AG08395 (cell line): ENCODE measurements at regions not wholly inside any gene's neighbourhood (a gene's known extent, or its start where the extent isn't known, plus 50 kb on each side); places are given as distances from the start of the nearest gene placed in this dataset.
"Not testable (repeated sequence)": the region's sequence is repeated elsewhere in the genome, so short reads cannot be mapped to it uniquely, and the experiment has no call there.

Experiments
- DNase-seq: peaks from one replicate; pipeline ENCODE4 v3.0.0; 2012; ENCODE audit warnings: mixed read lengths, low spot score

GRCh38 chr2:111366641-111367029, 245.9 kb downstream of the BCL2L11 start:
- DNase-seq: not testable (repeated sequence)

- DNase-seq: not testable (repeated sequence)
Measured at GRCh38 chr2:111367080-111367479, 246.4 kb downstream of the BCL2L11 start.

GRCh38 chr2:111367871-111368270, 247.2 kb downstream of the BCL2L11 start:
- DNase-seq: not testable (repeated sequence)

DNA sequence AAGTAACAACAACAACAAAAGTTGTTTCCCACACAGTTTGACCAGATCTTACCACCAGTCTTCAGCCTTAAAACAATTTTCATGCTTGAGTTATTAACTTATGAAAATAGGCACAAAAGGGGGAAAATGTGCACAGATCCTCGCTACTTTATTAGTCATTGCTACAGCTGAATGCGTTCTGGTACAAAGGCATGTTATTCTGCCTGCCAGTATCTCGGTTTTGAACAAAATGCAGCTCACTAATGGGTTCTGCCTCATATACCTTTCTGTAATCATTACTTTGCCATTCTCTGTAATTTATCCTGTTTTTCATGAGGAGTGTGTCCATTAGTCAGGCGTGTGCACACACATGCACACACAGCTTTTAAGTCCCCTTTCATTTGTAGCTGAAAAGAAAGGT, 247.6 kb downstream of the BCL2L11 start:
- not testable (repeated sequence) for DNase-seq

DNA sequence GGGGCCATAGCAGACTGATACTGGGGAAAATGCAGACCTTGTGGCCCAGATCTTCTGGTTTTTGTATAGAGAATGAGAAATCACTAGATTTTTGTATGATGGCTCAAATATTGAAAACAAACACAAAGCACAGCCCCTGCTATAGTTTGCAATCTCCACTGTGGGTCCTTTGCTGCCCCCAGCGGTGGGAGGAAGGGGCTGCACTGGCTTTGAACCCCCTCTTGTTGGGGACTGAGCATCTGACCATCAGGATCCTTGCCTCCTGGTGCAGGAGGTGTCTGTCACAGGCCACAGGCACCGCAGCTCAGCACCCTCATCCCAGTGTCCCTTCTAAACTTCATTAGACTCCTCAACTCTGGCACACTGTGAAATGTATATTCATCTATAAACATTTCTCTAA, 252.3 kb downstream of the BCL2L11 start:
- not testable (repeated sequence) for DNase-seq

GRCh38 chr2:111373989-111374388, 253.3 kb downstream of the BCL2L11 start:
- not testable (repeated sequence) for DNase-seq

DNA sequence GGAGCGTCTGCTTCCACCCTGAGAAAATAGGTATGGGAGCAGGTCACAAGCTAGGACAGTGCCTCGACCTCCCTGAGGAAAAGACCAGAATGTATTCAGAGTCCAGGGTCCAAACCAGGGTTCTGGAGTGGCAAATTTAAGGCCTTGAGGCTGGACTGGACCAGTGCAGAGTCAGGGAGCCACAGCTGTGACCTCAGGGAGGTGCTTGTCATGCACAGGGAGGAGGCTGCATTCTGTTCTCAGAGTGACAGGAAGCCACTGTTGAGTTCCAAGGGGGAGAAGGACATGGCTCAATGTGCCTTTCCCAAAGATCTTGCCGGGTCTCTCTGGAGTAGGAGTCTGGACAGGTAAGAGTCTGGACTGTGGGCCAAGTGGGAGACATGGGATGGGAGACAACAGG, 254.0 kb downstream of the BCL2L11 start:
- DNase-seq: not testable (repeated sequence)

GRCh38 chr2:111375320-111375883, 254.7 kb downstream of the BCL2L11 start:
- DNase-seq: not testable (repeated sequence)

GRCh38 chr2:111376272-111376970, 255.7 kb downstream of the BCL2L11 start:
- not testable (repeated sequence) for DNase-seq

GRCh38 chr2:111376971-111377352, 256.2 kb downstream of the BCL2L11 start:
- not testable (repeated sequence) for DNase-seq

DNA sequence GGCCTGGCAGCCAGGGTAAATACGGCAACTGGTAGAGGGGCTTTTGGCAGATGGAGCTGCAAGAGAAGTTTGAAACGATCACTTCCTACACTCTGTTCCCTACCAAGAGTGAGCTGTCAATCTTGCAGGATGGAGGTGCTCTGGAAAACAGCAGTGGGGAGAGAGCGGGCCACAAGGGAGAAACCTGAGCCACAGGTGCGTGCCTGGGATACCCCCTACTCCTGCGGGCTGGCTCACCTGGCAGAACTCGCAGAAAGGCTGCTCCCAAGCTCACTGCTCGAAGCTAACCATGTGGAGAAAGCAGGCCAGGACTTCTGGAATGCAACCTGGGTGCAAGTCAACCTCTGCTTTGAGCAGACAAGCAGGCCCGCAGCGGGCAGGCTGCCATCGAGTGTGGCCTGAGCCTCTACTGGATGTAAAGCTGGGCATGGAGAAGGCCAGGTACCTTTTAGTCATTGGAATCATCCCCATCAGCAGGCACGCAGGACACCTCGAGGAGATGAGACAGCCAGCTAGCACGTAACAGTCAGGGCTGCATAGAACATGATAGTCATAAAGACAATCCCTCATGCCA, 256.8 kb downstream of the BCL2L11 start:
- not testable (repeated sequence) for DNase-seq

GRCh38 chr2:111378348-111378747, 257.6 kb downstream of the BCL2L11 start:
- not testable (repeated sequence) for DNase-seq

GRCh38 chr2:111380733-111381439, 260.2 kb downstream of the BCL2L11 start:
- not testable (repeated sequence) for DNase-seq

- DNase-seq: not testable (repeated sequence)
Measured at GRCh38 chr2:111381530-111382306, 261.0 kb downstream of the BCL2L11 start.

DNA sequence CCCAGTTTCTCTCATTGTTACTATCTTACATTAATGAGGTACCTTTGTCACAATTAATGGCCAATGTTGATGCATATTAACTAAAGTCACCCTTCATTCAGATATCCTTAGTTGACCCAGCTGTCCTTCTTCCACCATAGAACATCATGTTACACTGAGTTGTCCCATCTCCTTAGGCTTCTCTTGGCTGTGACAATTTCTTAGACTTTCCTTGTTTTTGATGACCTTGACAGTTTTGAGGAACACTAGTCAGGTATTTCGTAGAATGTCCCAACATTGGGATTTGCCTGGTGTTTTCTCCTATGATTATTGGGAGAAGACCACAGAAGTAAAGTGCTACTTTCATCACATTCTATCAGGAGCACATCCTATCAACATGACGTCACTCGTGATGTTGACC, 261.8 kb downstream of the BCL2L11 start:
- DNase-seq: not testable (repeated sequence)

- DNase-seq: not testable (repeated sequence)
Measured at GRCh38 chr2:111383311-111383710, 262.6 kb downstream of the BCL2L11 start.

DNA sequence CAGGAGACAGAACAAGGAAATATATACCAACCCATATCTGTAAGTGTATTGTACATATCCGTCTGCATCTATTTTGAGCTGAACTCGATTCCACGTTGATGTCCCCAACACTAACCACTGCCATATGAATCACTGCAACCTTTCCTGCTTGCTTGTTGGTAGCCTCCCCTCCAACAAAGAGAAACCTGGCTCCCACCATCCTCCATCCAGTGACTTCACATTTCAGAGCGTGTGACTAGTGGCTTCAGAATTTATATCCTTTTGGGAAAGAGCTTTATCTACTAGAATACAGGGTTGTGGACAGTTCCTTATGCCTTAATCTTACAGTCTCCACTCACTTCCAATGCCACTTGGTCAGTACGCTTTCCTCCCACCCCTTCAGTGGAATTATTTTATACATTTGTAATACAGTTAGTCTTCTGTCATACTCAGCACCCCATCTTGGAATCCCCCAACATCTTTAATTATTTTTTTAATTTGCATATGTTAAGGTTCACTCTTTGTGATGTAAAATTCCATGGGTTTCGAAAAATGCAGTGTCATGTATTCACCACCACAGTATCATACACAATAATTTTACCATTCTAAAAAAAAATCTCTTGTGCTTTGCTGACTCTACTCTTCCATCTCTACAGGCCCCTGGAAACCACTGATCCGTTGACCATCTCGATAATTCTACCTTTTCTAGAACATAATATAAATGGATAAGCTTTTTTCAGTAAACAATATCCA, 264.7 kb downstream of the BCL2L11 start:
- DNase-seq: not testable (repeated sequence)

- DNase-seq: not testable (repeated sequence)
Measured at GRCh38 chr2:111390605-111391004, 269.9 kb downstream of the BCL2L11 start.

- DNase-seq: peak; percentile 13
Measured at GRCh38 chr2:111395350-111396128, 274.8 kb downstream of the BCL2L11 start.

DNA sequence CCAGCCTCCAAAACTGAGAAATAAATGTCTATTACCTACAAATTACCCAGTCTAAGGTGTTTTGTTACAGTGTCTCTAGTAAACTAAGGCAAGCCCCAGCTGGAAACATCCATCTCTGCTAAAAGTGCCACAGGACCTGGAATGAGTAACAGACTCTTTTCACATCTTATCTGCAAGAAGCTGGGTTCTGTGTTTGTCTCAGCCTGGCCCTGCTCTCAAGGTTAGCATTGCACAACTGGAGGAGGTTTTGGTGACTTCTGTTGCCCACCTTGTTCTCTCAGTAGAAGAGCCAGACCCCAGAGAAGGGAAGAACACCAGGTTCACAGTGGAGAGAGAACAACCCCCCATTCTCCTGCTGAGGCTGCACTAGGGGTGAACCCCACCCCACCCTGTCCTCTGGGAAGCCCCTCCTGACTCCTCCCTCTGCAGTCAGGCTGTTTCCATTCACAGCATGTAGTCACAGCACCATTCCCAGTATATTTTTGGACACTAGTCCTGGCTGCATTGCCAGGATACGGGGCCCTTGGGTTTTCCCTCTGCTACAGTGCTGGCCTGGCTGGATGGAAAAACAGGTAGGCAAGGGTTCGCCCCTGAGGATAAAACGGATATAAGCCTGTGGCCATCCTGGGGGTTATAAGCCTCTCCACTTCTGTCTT, 280.0 kb downstream of the BCL2L11 start:
- not testable (repeated sequence) for DNase-seq
